Activated CD8-positive, alpha-beta memory T cell treated with anti-CD3 and anti-CD28 coated beads for 36 hours (primary cell): ENCODE measurements at regions not wholly inside any gene's neighbourhood (a gene's known extent, or its start where the extent isn't known, plus 50 kb on each side); places are given as distances from the start of the nearest gene placed in this dataset.

ENCODE experiments used
- CTCF ChIA-PET: fragments of 350-600 bp; sonication (Branson Sonifier 250); formaldehyde crosslinking; loops from one replicate; lab custom pipeline; 2021; ENCODE audit warnings: antibody characterized with exemption; lab: Charles Lee
- POLR2A ChIA-PET: fragments of 350-600 bp; sonication (Branson Sonifier 250); formaldehyde crosslinking; loops from one replicate; lab custom pipeline; 2021; ENCODE audit warnings: antibody characterized with exemption; lab: Charles Lee

- ChIA-PET POLR2A (no interaction called here), CTCF (no interaction called here)
Observed at GRCh38 chr11:129295746-129296145, 79.9 kb upstream of the BARX2 start.

- POLR2A ChIA-PET = no interaction called here
- CTCF ChIA-PET = no interaction called here
Observed at GRCh38 chr11:129292771-129293170, 82.9 kb upstream of the BARX2 start.

- POLR2A ChIA-PET = no interaction called here
- CTCF ChIA-PET = no interaction called here
Observed at GRCh38 chr11:129292092-129292491, 83.6 kb upstream of the BARX2 start.

GRCh38 chr11:129291546-129291945 lies 84.1 kb upstream of the BARX2 start:
- ChIA-PET POLR2A (no interaction called here), CTCF (no interaction called here)

- POLR2A ChIA-PET = no interaction called here
- CTCF ChIA-PET = no interaction called here
Observed at GRCh38 chr11:129290966-129291365, 84.7 kb upstream of the BARX2 start.

GRCh38 chr11:129289350-129290040 lies 86.2 kb upstream of the BARX2 start:
- POLR2A ChIA-PET = no interaction called here
- CTCF ChIA-PET = no interaction called here

- ChIA-PET POLR2A (no interaction called here), CTCF (no interaction called here)
Observed at GRCh38 chr11:129287920-129288319, 87.7 kb upstream of the BARX2 start.

- ChIA-PET POLR2A (no interaction called here), CTCF (no interaction called here)
Observed at GRCh38 chr11:129286813-129287212, 88.8 kb upstream of the BARX2 start.

- ChIA-PET POLR2A (no interaction called here), CTCF (no interaction called here)
Observed at GRCh38 chr11:129285402-129285786, 90.3 kb upstream of the BARX2 start.

- CTCF ChIA-PET = no interaction called here
Observed at GRCh38 chr11:129283141-129283540, 91.0 kb upstream of the ARHGAP32 start.

GRCh38 chr11:129282634-129283033 lies 90.5 kb upstream of the ARHGAP32 start:
- ChIA-PET CTCF (no interaction called here), POLR2A (no interaction called here)

More at GRCh38 chr11:129283141-129283540, 91.0 kb upstream of the ARHGAP32 start:
- POLR2A ChIA-PET = no interaction called here

GRCh38 chr11:129281471-129282415 lies 89.6 kb upstream of the ARHGAP32 start:
- CTCF ChIA-PET = no interaction called here
- POLR2A ChIA-PET = no interaction called here

- POLR2A ChIA-PET = no interaction called here
- CTCF ChIA-PET = no interaction called here
Observed at GRCh38 chr11:129280027-129280811, 88.1 kb upstream of the ARHGAP32 start.

GRCh38 chr11:129279326-129280026 lies 87.4 kb upstream of the ARHGAP32 start:
- ChIA-PET CTCF (no interaction called here), POLR2A (no interaction called here)

GRCh38 chr11:129278586-129279319 lies 86.6 kb upstream of the ARHGAP32 start:
- CTCF ChIA-PET = no interaction called here

GRCh38 chr11:129277198-129277843 lies 85.2 kb upstream of the ARHGAP32 start:
- ChIA-PET POLR2A (no interaction called here), CTCF (no interaction called here)

More at GRCh38 chr11:129278586-129279319, 86.6 kb upstream of the ARHGAP32 start:
- POLR2A ChIA-PET = no interaction called here

- ChIA-PET POLR2A (no interaction called here), CTCF (no interaction called here)
Observed at GRCh38 chr11:129275828-129276227, 83.7 kb upstream of the ARHGAP32 start.

GRCh38 chr11:129273944-129274711 lies 82.0 kb upstream of the ARHGAP32 start:
- POLR2A ChIA-PET = no interaction called here
- CTCF ChIA-PET = no interaction called here
